Endodermal cell (in vitro differentiated cells): ENCODE measurements at regions not wholly inside any gene's neighbourhood (a gene's known extent, or its start where the extent isn't known, plus 50 kb on each side); places are given as distances from the start of the nearest gene placed in this dataset.

ENCODE experiments used
- DNase-seq: peaks from one replicate; pipeline ENCODE4 v3.0.0-alpha.2; 2017
- H3K27ac ChIP-seq: 2 replicates; pipeline ENCODE4 v1.5.1; 2013; ENCODE audit warnings: mild to moderate bottlenecking, low read depth, low read length, moderate library complexity
- H3K27me3 ChIP-seq: 2 replicates; pipeline ENCODE4 v1.6.1; 2013; ENCODE audit warnings: mild to moderate bottlenecking, low read length, moderate library complexity; ENCODE audit not compliant: insufficient read depth, control insufficient read depth, poor library complexity, severe bottlenecking
- H3K36me3 ChIP-seq: 2 replicates; pipeline ENCODE4 v1.7.0; 2013; ENCODE audit warnings: mild to moderate bottlenecking, low read length, moderate library complexity; ENCODE audit not compliant: control insufficient read depth, insufficient read depth
- H3K4me1 ChIP-seq: one replicate; pipeline ENCODE4 v1.7.0; 2013; ENCODE audit warnings: low read length; ENCODE audit not compliant: control insufficient read depth, insufficient read depth
- H3K4me3 ChIP-seq: 2 replicates; pipeline ENCODE4 v1.5.1; 2013; ENCODE audit warnings: mild to moderate bottlenecking, low read length, moderate library complexity
- H3K9ac ChIP-seq: 2 replicates; pipeline ENCODE4 v1.6.1; 2013; ENCODE audit warnings: mild to moderate bottlenecking, low read length, moderate library complexity; ENCODE audit not compliant: poor library complexity, severe bottlenecking; ENCODE audit errors: extremely low read depth
- H3K9me3 ChIP-seq: 2 replicates; pipeline ENCODE4 v1.6.1; 2013; ENCODE audit warnings: mild to moderate bottlenecking, low read length, moderate library complexity; ENCODE audit not compliant: control insufficient read depth
- H3K27ac Mint-ChIP-seq: 2 replicates; pipeline ENCODE4 v1.8.0; 2020; ENCODE audit warnings: mixed read lengths
- H3K27me3 Mint-ChIP-seq: 2 replicates; pipeline ENCODE4 v1.8.0; 2021; ENCODE audit warnings: mild to moderate bottlenecking, mixed read lengths; ENCODE audit not compliant: insufficient read depth
- H3K36me3 Mint-ChIP-seq: 2 replicates; pipeline ENCODE4 v1.8.0; 2020; ENCODE audit warnings: low read depth, mixed read lengths
- H3K4me1 Mint-ChIP-seq: 2 replicates; pipeline ENCODE4 v1.8.0; 2020; ENCODE audit warnings: mixed read lengths
- H3K4me3 Mint-ChIP-seq: 2 replicates; pipeline ENCODE4 v1.8.0; 2020; ENCODE audit warnings: mild to moderate bottlenecking, moderate library complexity, mixed read lengths
- H3K9me3 Mint-ChIP-seq: 2 replicates; pipeline ENCODE4 v1.8.0; 2020; ENCODE audit warnings: mild to moderate bottlenecking, mixed read lengths
- CTCF ChIP-seq: fragments of 200-600 bp; sonication (generic); conservative IDR thresholded peaks from 2 replicates; pipeline ENCODE4 v1.5.0; 2021; ENCODE audit warnings: antibody characterized with exemption, mild to moderate bottlenecking
- WGBS, 2 experiments: methylation state at CpG; one replicate each; pipeline versions ENCODE4 v1.1.5 to v1.1.7; 2013; ENCODE audit warnings: missing lambda C conversion rate in 2 of 2, mixed read lengths in 1 of 2; ENCODE audit not compliant: insufficient coverage in 1 of 2, insufficient read length in 1 of 2; 5-methylcytosine and 5-hydroxymethylcytosine counted together

DNA sequence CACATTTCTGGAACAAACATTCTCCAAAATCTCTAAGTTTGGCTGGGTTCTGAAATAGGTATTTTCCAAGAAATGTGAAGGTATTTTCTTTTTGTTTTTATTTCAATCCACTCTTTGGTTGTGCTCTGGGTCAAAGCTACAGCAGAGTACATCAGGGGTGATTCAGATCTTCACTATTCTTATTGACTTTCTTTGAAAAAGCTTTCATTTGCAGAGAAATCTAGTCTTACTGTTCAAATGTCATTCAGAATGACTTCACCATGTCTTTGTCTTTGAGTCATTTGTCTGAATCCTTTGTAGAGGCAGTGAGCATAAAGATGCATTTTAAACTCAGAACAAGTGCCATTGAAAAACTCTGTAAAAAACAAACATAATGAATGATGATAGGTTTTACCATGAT, 547.2 kb upstream of the ADGRL3 start:
- Mint-ChIP-seq H3K4me1 (no peaks in the 10 kb centered on the region), H3K9me3 (peaks cover 1% of the 10 kb centered on the region), H3K27ac (no peak overlapping the region), H3K4me3 (no peak overlapping the region), H3K36me3 (no peaks in the 10 kb centered on the region), H3K27me3 (no peaks in the 10 kb centered on the region)
- Histone ChIP-seq H3K4me3 (no peak overlapping the region), H3K9me3 (peaks cover 2% of the 10 kb centered on the region), H3K27me3 (no peaks in the 10 kb centered on the region), H3K4me1 (no peaks in the 10 kb centered on the region), H3K9ac (no peak overlapping the region), H3K27ac (no peak overlapping the region), H3K36me3 (no peaks in the 10 kb centered on the region)
- DNase-seq, result no peak
- TF ChIP-seq CTCF, result no peak

DNA sequence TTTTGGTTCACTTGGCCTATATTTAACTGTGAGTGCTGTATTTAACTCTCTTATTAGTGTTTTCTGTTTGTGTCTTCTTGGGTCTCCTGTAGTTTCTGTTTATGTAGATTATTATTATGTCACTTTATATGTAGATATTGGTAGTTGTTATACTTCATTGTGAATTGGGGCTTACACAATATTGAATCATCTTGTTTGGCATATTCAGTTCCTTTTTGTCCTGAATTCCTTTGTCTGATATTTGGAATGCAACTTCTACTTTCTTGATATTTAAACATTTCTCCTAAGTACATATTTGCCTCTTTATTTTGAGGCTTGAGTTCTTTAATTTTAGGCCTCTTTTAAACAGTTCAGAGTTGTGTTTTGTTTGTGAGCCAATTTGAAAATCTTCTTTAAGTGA, 544.8 kb upstream of the ADGRL3 start:
- no peaks in the 10 kb centered on the region for H3K27me3 Mint-ChIP-seq
- no peak for TF ChIP-seq CTCF

DNA sequence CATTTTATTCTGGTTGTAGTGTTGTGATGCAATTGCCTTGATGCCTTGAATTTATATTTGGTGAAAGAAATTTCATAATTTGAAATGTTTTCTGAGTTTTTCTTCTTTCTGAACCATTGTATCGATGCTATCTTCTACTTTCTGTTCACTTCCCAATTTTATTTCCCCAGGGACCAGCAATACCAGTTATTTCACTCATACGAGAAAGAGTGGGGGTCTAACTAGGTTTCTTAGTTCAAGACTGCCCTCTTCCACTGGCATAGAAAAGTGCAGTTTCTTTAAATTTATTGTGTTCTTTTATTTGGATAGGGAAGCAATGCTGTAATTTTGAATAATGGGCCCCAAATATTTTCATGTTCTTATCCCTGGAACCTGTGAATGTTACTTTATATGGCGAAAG, 544.0 kb upstream of the ADGRL3 start:
- Histone ChIP-seq H3K27ac (no peak overlapping the region), H3K4me1 (no peaks in the 10 kb centered on the region), H3K4me3 (no peak overlapping the region), H3K36me3 (no peaks in the 10 kb centered on the region), H3K9ac (no peak overlapping the region), H3K27me3 (no peaks in the 10 kb centered on the region), H3K9me3 (no peaks in the 10 kb centered on the region)
- Mint-ChIP-seq H3K27me3 (no peaks in the 10 kb centered on the region), H3K27ac (no peak overlapping the region), H3K4me3 (no peak overlapping the region), H3K4me1 (no peaks in the 10 kb centered on the region), H3K36me3 (no peaks in the 10 kb centered on the region), H3K9me3 (peaks cover 1% of the 10 kb centered on the region)
- WGBS, 2 experiments, result 79% methylated on average over 3 of the region's 3 CpGs; no CpG with 5 or more reads in 1 of the 2 experiments
- peak; percentile 66 for TF ChIP-seq CTCF
- no peak for DNase-seq

More for the DNA sequence above, 544.8 kb upstream of the ADGRL3 start:
- Histone ChIP-seq H3K4me1 (no peaks in the 10 kb centered on the region), H3K9ac (no peak overlapping the region), H3K9me3 (no peaks in the 10 kb centered on the region), H3K27me3 (no peaks in the 10 kb centered on the region), H3K36me3 (no peaks in the 10 kb centered on the region), H3K27ac (no peak overlapping the region), H3K4me3 (no peak overlapping the region)
- Mint-ChIP-seq H3K27ac (no peak overlapping the region), H3K4me3 (no peak overlapping the region), H3K4me1 (no peaks in the 10 kb centered on the region), H3K36me3 (no peaks in the 10 kb centered on the region), H3K9me3 (peaks cover 1% of the 10 kb centered on the region)
- DNase-seq, result no peak
